Amygdala (tissue), 56 donors: ENCODE measurements at regions not wholly inside any gene's neighbourhood (a gene's known extent, or its start where the extent isn't known, plus 50 kb on each side); places are given as distances from the start of the nearest gene placed in this dataset.
"Not testable (repeated sequence)": the region's sequence is repeated elsewhere in the genome, so short reads cannot be mapped to it uniquely, and the experiment has no call there.

Experiments used
- DNase-seq, 56 donors: peaks; one replicate each; lab custom pipeline; 2025; lab: John Stamatoyannopoulos, UW

GRCh38 chr3:15899388-15899787, 101.6 kb upstream of the ANKRD28 start:
- DNase-seq: peak in 2 of 56 donors; percentile 18 to 23

GRCh38 chr3:15903164-15903563, 105.4 kb upstream of the ANKRD28 start:
- DNase-seq: peak in 2 of 56 donors; percentile 5 to 15

- DNase-seq: peak in 2 of 56 donors; percentile 3 to 4
Measured at GRCh38 chr3:15903759-15904720, 106.3 kb upstream of the ANKRD28 start.

DNA sequence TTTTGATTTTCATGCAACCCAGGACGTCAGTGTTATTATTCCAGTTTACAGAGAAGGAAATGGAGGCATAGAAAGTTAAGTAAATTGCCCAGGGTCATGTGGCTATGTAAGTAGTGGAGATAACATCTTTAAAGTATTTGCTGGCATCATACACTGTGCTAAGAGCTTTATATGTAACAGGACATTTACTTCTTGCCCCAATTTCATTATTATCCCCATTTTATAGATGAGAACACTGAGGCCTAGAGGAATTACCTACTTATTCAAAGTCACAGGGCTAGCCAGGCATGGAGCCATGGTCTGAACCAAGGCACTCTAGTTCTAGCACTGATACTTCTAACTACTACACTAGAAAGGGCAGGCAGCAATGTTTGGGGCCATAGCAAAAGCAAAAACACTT, 107.3 kb upstream of the ANKRD28 start:
- DNase-seq: no peak

DNA sequence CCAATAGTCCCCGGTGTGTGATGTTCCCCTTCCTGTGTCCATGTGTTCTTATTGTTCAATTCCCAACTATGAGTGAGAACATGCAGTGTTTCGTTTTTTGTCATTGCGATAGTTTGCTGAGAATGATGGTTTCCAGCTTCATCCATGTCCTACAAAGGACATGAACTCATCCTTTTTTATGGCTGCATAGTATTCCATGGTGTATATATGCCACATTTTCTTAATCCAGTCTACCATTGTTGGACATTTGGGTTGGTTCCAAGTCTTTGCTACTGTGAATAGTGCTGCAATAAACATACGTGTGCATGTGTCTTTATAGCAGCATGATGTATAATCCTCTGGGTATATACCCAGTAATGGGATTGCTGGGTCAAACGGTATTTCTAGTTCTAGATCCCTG, 109.6 kb upstream of the ANKRD28 start:
- DNase-seq: not testable (repeated sequence)

GRCh38 chr3:15918988-15919387, 121.2 kb upstream of the ANKRD28 start:
- no peak for DNase-seq

DNA sequence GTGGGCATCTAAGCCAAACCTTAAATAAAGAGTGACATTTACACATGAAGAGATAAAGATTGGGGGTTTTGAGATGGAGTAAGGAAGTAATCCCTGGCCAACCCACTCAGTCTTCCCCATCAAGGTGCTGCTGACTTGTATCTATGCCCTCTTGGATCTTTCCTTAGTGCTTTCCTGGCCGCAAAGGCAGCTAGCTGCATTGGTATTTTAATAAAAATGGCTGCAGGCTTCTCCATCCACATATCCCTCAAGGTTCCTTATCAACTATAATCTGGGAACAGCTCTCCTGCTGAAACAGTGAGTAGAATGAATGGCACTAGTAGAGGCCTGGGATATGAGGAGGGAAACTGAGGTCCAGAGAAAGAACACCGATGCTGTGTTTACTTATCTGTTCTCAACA, 122.2 kb upstream of the ANKRD28 start:
- DNase-seq: no peak

DNA sequence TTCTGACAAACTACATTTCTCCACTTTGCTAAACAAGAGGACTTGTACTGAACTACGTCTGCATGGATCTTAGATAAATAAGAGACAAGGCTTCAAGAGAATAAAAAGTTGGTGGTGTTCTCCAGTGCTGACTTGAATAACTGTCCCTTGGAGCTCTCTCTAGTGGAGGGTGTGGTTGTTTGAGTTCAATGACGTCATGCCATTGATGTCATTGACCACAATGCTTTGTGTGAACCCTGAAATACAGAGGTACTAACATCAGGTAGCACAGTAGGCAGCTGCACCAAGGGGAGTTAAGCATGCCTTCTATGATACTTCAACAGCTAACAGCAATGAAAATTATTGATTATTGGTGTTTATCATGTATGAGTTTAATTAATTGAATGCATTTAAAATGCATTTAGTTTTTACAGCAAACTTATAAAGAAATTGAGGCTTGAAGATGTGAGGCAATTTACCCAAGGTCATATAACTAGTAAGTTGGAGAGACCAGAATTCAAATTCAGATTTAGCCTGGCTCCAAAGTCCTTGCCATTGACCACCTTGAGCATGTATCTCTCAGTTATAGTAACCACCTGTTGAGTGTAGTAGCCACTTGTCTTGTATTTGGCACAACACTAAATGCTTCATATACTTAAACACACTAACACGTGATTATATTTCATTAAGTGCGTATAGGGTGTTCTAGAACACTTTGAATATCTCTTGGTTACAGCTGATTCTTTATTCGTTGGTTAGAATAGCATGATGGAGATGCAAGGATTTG, 126.0 kb upstream of the ANKRD28 start:
- DNase-seq: no peak

DNA sequence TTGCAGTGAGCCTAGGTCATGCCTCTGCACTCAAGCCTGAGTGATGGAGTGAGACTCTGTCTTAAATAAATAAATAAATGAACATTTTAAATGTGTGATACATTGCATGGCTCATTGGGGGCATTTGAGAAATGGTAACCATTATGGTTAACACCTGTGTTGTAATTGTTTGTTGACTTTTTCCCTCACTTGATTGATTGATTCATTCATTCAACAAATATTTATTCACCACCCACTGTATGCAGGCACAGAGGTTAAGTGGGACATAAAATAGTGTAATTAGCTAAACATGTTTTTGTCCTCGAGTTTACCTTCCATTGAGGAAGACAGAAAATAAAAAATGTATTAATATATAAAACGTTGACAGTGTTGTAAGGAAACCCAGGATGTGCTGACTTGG, 127.1 kb upstream of the ANKRD28 start:
- no peak for DNase-seq

DNA sequence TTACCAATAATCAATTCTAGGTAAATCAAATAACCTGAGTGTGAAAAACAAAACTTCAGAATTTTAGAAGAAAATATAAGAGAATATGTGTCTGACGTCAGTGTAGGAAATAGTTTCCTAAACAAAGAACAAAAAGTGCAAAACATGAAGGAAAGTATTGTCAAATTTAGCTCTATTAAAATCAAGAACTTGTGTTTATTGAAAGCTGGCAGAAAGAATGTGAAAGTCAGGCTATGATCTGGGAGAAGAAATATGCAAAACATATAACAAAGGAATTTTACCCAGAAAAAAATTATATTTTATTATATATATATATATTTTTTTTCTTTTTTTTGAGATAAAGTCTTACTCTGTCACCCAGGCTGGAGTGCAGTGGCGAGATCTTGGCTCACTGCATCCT, 129.1 kb upstream of the ANKRD28 start:
- no peak for DNase-seq

DNA sequence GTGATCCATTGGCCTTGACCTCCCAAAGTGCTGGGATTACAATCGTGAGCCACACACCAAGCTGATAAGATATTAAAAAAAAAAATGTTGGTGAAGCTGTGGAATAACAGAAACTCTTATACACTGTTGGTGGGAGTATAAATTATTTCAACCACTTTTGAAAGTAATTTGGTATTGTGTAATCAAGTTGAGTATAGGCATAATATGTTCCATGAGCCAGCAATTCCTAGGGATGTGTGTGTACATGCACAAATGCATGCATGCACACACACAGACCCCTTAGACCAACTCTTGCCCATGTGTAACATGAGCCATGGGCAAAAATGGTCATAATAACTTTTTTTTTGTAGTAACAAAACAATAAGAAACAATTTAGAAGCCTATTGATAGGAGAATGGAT, 130.2 kb upstream of the ANKRD28 start:
- no peak for DNase-seq

- DNase-seq: no peak
Measured at GRCh38 chr3:15929944-15930571, 132.3 kb upstream of the ANKRD28 start.

DNA sequence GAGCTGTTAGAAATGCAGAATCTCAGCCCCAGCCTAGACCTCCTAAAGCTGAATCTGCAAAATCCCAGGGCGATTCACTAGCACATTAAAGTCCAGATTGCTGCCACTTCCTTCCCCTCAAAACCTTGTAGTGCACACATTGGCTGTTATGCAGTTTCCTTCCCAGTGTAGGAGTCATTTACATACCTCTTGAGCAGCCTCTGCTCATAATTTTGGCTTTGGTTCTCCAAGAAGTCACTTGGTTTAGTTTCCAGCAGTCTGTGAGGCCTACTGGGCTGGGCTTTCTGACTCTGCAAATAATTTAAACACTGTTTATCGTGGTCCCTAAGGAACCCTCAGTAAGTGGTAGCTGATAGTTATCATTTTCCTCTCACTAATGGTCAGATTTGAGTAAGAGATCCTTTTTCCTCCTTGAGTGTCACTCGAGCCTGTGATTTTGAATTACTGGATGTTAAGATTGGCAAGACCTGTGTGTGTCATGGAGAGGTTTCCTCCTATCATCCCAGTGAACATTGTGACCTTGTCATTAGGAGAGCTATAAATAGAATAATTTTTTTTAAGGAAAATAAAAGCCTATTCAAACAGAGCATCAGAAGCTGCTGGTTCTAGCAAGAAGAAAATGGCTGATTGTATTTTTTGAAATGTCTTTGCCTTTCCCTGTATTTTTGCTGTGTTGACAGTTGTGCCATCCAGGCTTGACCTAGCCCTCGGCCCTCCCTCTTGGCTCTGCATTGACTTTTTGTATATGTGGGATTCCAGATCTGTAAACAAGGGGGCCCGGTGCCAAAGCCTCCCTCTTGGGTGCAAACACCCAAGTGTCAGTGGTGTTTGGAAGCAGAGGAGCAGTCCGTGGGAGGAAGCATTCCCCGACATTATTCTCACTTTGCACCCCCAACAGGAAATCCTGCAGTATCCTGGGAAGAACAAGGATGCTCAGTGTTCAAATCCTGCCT, 134.8 kb upstream of the ANKRD28 start:
- DNase-seq: peak in 11 of 56 donors; percentile 5 to 60 (median 17)

- DNase-seq: peak in 7 of 56 donors; percentile 4 to 37 (median 23)
Measured at GRCh38 chr3:15933439-15934139, 135.8 kb upstream of the ANKRD28 start.

- peak in 1 of 56 donors; percentile 10 for DNase-seq
Measured at GRCh38 chr3:15934389-15935195, 136.8 kb upstream of the ANKRD28 start.

DNA sequence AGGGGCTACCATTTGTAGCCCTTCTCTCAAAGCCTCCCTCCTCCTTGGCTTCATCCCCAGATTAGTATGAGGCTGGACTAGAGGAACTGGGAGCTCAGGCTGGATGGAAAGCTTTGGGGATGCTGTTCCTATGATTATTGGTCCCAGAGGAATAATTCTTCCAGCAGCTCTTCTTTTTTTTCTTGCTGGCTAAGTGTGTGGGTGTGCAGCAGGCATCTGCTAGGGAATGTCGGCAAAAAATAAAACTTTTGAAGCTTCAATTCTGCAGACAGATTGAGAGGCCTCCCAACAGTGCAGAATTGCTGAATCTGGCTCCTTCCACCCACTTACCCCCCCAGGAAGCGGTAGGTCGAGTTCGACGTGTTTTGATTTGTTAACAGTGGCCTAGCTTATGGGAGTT, 138.5 kb upstream of the ANKRD28 start:
- DNase-seq: peak in 5 of 56 donors; percentile 3 to 24 (median 14)

- no peak for DNase-seq
Measured at GRCh38 chr3:15940641-15941040, 142.9 kb upstream of the ANKRD28 start.

DNA sequence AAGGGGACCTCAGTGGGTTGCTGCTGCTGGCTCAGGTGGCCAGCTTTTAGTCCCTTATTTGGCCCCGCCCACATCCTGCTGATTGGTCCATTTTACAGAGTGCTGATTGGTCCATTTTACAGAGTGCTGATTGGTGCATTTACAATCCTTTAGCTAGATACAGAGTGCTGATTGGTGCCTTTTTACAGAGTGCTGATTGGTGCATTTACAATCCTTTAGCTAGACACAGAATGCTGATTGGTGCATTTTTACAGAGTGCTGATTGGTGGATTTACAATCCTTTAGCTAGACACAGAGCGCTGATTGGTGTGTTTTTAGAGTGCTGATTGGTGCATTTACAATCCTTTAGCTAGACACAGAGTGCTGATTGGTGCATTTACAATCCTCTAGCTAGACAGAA, 143.7 kb upstream of the ANKRD28 start:
- DNase-seq: not testable (repeated sequence)
